Activated naive CD4-positive, alpha-beta T cell treated with anti-CD3 and anti-CD28 coated beads, Interleukin-2, amount 50 U/mL, for 72 hours (primary cell): ENCODE measurements at regions not wholly inside any gene's neighbourhood (a gene's known extent, or its start where the extent isn't known, plus 50 kb on each side); places are given as distances from the start of the nearest gene placed in this dataset.
"Not testable (repeated sequence)": the region's sequence is repeated elsewhere in the genome, so short reads cannot be mapped to it uniquely, and the experiment has no call there.

Experiments
- ATAC-seq, 2 donors: fragments of 150-1000 bp; cut with Tn5 transposase; 2 replicates each; pipeline ENCODE4 v1.10.0; 2021; ENCODE audit warnings: mild to moderate bottlenecking in 2 of 2, moderate library complexity in 2 of 2
- DNase-seq, 2 donors: peaks; one replicate each; pipeline ENCODE4 v3.0.0; 2021 to 2022; ENCODE audit warnings: low spot score in 2 of 2
- H3K27ac Mint-ChIP-seq, 2 donors: one replicate each; pipeline ENCODE4 v1.8.0; 2022; ENCODE audit warnings: mild to moderate bottlenecking in 2 of 2, mixed read lengths in 2 of 2
- H3K36me3 Mint-ChIP-seq, 2 donors: one replicate each; pipeline ENCODE4 v1.8.0; 2022; ENCODE audit warnings: mixed read lengths in 2 of 2
- H3K9me3 Mint-ChIP-seq, 2 donors: one replicate each; pipeline ENCODE4 v1.8.0; 2022; ENCODE audit warnings: mixed read lengths in 2 of 2

- Mint-ChIP-seq H3K27ac (no peak overlapping the region), H3K9me3 (no peaks in the 10 kb centered on the region), H3K36me3 (no peaks in the 10 kb centered on the region)
- DNase-seq (no peak), ATAC-seq (no peak)
Observed at GRCh38 chr12:89828575-89828974, 119.9 kb upstream of the ATP2B1 start.

DNA sequence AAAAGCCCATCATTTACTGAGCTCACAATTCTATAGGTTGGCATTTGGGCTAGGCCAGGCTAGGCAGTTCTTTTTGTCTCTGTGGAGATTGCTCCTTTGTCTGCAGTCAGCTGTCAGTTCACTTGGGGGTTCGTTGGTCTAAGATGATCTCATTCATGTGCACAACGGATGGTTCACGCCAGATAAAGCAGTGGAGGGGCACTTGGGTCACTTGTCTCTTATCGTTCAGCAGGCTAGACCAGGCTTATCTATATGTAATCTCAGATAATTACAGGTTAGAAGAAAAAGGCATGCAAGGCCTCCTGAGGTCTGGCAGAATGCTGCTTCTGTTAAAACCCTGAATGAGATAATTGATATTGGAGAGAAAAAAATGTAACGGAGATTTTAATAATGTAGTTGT is 119.0 kb upstream of the ATP2B1 start:
- ATAC-seq: no peak
- no peaks in the 10 kb centered on the region for H3K9me3 Mint-ChIP-seq
- H3K36me3 Mint-ChIP-seq: no peaks in the 10 kb centered on the region
- DNase-seq: no peak
- H3K27ac Mint-ChIP-seq: no peak overlapping the region

- H3K9me3 Mint-ChIP-seq: no peaks in the 10 kb centered on the region
- no peak for DNase-seq
- H3K36me3 Mint-ChIP-seq: no peaks in the 10 kb centered on the region
- ATAC-seq: no peak
- no peak overlapping the region for H3K27ac Mint-ChIP-seq
Observed at GRCh38 chr12:89826468-89826867, 117.8 kb upstream of the ATP2B1 start.

DNA sequence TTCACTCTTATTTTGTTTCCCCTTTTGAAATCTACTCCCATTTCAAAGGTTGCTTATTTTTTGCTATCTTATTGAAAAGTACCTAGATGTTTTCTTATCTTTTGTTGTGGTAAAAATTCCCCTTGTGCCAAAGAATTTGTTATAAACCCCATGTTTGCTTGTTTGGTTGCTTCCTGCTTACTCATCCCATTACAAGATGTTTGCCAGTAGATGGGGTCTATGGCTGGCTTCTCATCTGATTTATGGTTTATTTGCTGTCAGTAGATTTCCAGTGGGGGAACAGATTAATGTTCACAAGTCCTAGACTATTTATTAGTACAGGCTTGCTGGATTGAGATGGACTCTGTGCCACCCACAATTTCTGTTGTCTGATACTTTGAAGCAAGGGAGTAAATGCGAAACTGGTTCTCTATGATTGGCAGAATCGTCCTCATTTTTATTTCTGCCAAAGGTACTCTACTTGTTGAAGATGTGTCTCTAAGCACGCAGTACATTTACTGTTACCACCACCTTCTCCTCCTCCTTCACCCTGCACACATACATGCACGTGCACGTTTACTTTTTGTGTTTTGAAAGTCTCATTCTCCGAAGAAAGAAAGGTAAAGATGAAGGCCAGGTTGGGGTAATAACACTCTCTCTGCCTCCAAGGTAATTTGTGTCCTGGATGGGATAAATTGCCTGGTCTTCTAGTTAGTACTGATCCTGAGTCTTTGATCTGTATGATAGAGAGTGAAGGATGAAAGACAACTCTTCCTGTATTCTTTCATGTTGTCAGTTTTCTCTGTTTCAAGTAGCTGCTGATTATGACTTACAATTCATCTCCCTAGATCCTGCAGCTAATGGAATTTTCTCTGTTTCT is 117.2 kb upstream of the ATP2B1 start:
- ATAC-seq (no peak), DNase-seq (no peak)
- no peaks in the 10 kb centered on the region for H3K9me3 Mint-ChIP-seq
- no peaks in the 10 kb centered on the region for H3K36me3 Mint-ChIP-seq
- no peak overlapping the region for H3K27ac Mint-ChIP-seq

- DNase-seq: no peak
- no peaks in the 10 kb centered on the region for H3K36me3 Mint-ChIP-seq
- no peaks in the 10 kb centered on the region for H3K9me3 Mint-ChIP-seq
- no peak overlapping the region for H3K27ac Mint-ChIP-seq
- no peak for ATAC-seq
Observed at GRCh38 chr12:89824822-89825221, 116.2 kb upstream of the ATP2B1 start.

GRCh38 chr12:89822992-89823391 is 114.4 kb upstream of the ATP2B1 start:
- H3K9me3 Mint-ChIP-seq, ATAC-seq, DNase-seq, H3K27ac Mint-ChIP-seq, H3K36me3 Mint-ChIP-seq: not testable (repeated sequence)

DNA sequence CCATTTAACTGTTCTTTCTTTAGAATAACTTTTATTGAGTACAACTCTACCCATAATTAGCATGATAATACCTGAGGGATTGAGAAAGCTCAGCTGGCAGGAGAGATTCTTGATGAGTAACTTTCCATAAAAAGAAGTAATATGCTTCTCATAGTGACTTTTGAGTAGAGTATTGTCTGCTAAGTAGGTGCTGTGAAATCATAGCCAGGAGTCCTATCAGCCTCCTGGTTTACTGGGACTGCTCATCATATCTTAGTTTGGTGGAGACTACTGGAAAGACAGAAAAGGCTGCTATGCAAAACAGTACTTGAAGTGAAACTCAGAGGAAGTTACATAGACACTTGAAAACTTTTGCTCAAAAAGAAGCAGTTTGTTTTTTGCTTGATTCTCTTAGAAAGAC is 113.3 kb upstream of the ATP2B1 start:
- no peak for DNase-seq
- no peaks in the 10 kb centered on the region for H3K36me3 Mint-ChIP-seq
- H3K9me3 Mint-ChIP-seq: no peaks in the 10 kb centered on the region
- no peak overlapping the region for H3K27ac Mint-ChIP-seq
- ATAC-seq: no peak

DNA sequence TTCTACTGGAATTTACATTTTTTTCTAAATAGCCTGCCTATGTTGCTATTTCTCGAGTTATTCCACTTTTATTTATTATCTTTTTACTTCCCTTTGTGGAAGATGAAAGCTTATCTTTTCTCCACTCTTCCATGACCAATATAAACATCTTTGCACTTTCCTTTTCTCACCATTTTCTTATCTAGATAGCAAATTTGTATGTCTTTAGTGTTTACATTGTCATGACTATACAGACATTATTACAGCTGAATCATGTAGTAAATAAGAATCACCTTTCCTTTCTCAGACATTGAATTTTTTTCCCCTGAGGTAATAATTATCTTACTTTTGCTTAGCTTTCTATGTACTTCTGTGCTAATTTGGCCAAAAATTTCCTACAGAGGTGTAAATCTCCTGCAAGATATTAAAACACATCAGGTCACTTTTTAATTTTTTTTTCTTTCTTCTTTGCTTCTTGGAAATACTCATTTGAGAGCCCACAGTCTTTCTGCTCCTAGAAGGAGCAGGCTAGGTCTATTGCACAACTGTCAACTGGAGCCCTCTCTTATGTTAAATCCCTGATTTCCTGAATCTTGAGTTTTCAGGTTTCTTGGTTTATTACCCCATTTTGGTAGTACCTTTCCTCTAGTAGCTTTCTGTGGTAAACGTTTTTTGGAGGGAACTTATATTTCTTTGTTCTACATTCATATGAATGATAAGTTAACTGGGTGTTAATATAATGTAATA is 109.0 kb upstream of the ATP2B1 start:
- DNase-seq (no peak), ATAC-seq (no peak)
- Mint-ChIP-seq H3K9me3 (no peaks in the 10 kb centered on the region), H3K36me3 (no peaks in the 10 kb centered on the region), H3K27ac (no peak overlapping the region)

DNA sequence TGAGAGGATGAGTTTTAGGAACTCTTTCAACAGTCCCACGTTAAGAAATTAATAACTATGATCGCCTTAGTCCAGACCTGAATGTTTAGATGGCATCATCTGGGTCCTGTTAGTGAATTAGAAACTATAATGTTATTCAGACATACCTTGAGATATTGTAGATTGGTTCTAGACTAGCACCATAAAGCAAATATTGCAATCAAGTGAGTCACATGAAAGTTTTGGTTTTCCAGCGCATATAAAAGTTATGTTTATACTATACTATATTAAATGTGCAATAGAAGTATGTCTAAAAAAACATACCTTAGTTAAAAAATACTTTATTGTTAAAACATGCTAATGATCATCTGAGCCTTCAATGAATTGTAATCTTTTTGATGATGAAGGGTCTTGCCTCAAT is 106.6 kb upstream of the ATP2B1 start:
- no peak for DNase-seq
- no peak overlapping the region for H3K27ac Mint-ChIP-seq
- no peaks in the 10 kb centered on the region for H3K36me3 Mint-ChIP-seq
- no peaks in the 10 kb centered on the region for H3K9me3 Mint-ChIP-seq
- ATAC-seq: no peak

DNA sequence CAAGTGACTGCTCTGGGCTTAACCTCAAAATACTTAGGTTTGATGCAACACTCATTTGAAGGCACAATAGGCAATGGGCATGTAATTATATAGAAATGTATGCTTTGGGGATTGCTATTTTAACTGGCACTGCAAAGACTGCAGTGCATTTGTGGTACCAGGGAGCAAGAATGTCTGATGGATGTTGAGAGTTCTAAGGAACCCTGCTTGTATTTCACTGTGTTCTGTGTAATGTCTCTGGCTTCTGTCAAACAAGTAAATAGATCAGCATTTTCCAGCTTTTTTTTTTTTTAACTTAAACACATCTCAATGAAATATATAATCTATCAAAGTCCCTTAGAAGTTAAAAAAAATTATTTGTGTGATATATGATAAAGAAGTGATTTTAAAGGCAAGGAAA is 94.8 kb upstream of the ATP2B1 start:
- no peak for ATAC-seq

DNA sequence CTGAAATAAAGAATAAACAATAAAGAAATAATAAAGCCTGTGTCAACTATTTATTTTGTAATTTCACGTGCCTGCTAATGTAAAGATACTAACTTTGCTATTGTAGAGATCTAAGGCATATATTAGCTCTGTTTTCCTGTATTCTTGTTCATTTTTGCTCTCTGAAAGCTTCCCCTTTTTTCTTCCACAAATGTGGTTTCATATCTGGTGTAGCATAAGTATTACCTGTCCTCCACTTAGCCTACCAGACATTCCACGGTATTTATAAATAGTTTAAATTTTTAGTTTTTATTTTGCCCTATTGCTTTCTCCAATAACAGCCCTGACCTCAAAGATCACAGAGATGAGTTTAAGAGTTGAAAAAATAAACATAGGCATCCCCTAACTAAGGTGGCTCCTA is 92.6 kb upstream of the ATP2B1 start:
- H3K36me3 Mint-ChIP-seq: no peaks in the 10 kb centered on the region
- no peak for ATAC-seq
- H3K9me3 Mint-ChIP-seq: no peaks in the 10 kb centered on the region
- no peak for DNase-seq
- H3K27ac Mint-ChIP-seq: no peak overlapping the region

More for the DNA sequence above, 94.8 kb upstream of the ATP2B1 start:
- H3K27ac Mint-ChIP-seq: no peak overlapping the region
- no peaks in the 10 kb centered on the region for H3K36me3 Mint-ChIP-seq
- no peaks in the 10 kb centered on the region for H3K9me3 Mint-ChIP-seq
- no peak for DNase-seq

DNA sequence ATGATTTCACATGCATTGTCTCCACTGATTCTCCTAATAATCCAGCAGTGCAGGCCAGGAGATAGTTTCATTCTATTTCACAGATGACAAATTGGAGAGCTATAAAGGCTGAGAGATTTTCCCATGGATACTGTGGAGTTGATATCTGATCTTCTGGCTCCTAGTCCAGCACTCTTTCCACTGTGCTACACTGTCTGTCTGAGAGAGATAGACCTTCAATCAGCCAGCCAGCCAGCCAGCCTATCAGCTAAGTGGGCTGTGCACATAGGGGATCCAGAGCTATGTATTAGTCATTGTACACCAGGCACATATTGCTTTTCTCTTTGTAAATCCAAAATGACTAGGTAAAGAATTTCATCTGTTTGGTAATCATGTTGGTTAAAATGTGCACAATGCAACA is 91.8 kb upstream of the ATP2B1 start:
- ATAC-seq (no peak), DNase-seq (no peak)
- H3K36me3 Mint-ChIP-seq: no peaks in the 10 kb centered on the region
- H3K27ac Mint-ChIP-seq: no peak overlapping the region
- H3K9me3 Mint-ChIP-seq: no peaks in the 10 kb centered on the region

- H3K9me3 Mint-ChIP-seq: no peaks in the 10 kb centered on the region
- H3K36me3 Mint-ChIP-seq: no peaks in the 10 kb centered on the region
- no peak overlapping the region for H3K27ac Mint-ChIP-seq
- ATAC-seq (no peak), DNase-seq (no peak)
Observed at GRCh38 chr12:89799316-89799715, 90.7 kb upstream of the ATP2B1 start.

DNA sequence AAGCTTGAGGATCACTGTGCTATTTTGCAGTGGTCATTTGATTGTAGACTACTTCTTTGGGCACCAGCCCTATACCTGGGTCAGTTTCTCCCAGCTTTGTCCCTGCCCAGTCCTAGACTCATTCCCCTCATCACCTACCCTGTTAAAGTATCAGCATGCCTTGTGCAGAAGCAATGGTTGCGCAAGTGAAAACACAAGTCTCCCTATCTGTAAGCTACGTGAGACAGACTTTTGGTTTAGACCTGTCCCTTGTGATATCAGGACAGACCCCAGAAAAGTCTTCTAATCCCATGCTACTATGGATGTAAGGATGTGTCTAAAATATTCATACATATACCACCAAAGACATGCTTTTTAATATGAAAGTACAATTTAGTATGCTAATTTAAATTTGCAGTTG is 88.8 kb upstream of the ATP2B1 start:
- Mint-ChIP-seq H3K36me3 (no peaks in the 10 kb centered on the region), H3K9me3 (no peaks in the 10 kb centered on the region), H3K27ac (no peak overlapping the region)
- DNase-seq: no peak
- no peak for ATAC-seq

GRCh38 chr12:89796798-89797382 is 88.3 kb upstream of the ATP2B1 start:
- H3K27ac Mint-ChIP-seq: no peak overlapping the region

GRCh38 chr12:89793946-89794345 is 85.3 kb upstream of the ATP2B1 start:
- Mint-ChIP-seq H3K27ac (no peak overlapping the region), H3K9me3 (no peaks in the 10 kb centered on the region), H3K36me3 (no peaks in the 10 kb centered on the region)
- no peak for DNase-seq
- no peak for ATAC-seq

More at GRCh38 chr12:89796798-89797382, 88.3 kb upstream of the ATP2B1 start:
- no peak for DNase-seq
- Mint-ChIP-seq H3K9me3 (no peaks in the 10 kb centered on the region), H3K36me3 (no peaks in the 10 kb centered on the region)
- ATAC-seq: no peak

DNA sequence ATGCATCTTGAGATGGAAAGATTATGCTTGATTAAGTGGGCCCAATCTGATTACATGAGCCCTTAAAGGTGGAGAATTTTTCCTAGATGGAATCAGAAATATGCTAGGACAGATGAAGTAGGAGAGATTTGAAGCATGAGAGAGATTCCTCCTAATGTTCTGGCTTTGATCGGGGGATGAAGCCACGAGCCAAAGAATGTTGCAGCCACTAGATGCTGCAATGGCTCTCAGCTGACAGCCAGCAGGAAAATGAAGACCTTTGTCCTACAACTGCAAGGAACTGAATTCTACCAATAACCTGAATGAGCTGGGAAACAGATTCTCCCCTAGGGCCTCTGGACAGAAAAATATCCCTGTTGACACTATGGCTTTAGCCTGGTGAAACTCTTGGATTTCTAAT is 82.6 kb upstream of the ATP2B1 start:
- Mint-ChIP-seq H3K36me3 (peaks cover 6 to 11% of the 10 kb centered on the region in 2 donors), H3K27ac (no peak overlapping the region), H3K9me3 (peaks cover 10% of the 10 kb centered on the region in 2 donors)
- no peak for DNase-seq
- ATAC-seq: no peak
